Smooth muscle cell (in vitro differentiated cells): ENCODE measurements at regions not wholly inside any gene's neighbourhood (a gene's known extent, or its start where the extent isn't known, plus 50 kb on each side); places are given as distances from the start of the nearest gene placed in this dataset.
"Not testable (repeated sequence)": the region's sequence is repeated elsewhere in the genome, so short reads cannot be mapped to it uniquely, and the experiment has no call there.

Source experiments
- DNase-seq: peaks from one replicate; lab custom pipeline; 2025; ENCODE audit not compliant: unreplicated experiment; lab: John Stamatoyannopoulos, UW
- H2AFZ ChIP-seq: fragments of 200-600 bp; sonication (generic); 2 replicates; pipeline ENCODE4 v1.6.0; 2016; ENCODE audit warnings: antibody characterized with exemption, low read depth, mild to moderate bottlenecking
- H3F3A ChIP-seq: fragments of 200-600 bp; sonication (generic); 2 replicates; pipeline ENCODE4 v1.6.0; 2017; ENCODE audit warnings: antibody characterized with exemption, low read depth
- H3K27ac ChIP-seq: fragments of 200-600 bp; sonication (generic); 2 replicates; pipeline ENCODE4 v1.5.1; 2016; ENCODE audit warnings: low read depth, mild to moderate bottlenecking
- H3K27me3 ChIP-seq: fragments of 200-600 bp; sonication (generic); 2 replicates; pipeline ENCODE4 v1.6.1; 2016; ENCODE audit warnings: low read depth, mild to moderate bottlenecking
- H3K36me3 ChIP-seq: fragments of 200-600 bp; sonication (generic); 2 replicates; pipeline ENCODE4 v1.5.1; 2016; ENCODE audit warnings: low read depth
- H3K4me1 ChIP-seq: fragments of 200-600 bp; sonication (generic); 2 replicates; pipeline ENCODE4 v1.5.1; 2016; ENCODE audit warnings: low read depth
- H3K4me2 ChIP-seq: fragments of 200-600 bp; sonication (generic); 2 replicates; pipeline ENCODE4 v1.6.0; 2016; ENCODE audit warnings: mild to moderate bottlenecking
- H3K4me3 ChIP-seq: fragments of 200-600 bp; sonication (generic); 2 replicates; pipeline ENCODE4 v1.5.1; 2016; ENCODE audit warnings: mild to moderate bottlenecking
- H3K79me2 ChIP-seq: fragments of 200-600 bp; sonication (generic); 2 replicates; pipeline ENCODE4 v1.6.0; 2016; ENCODE audit warnings: low read depth, mild to moderate bottlenecking
- H3K9ac ChIP-seq: fragments of 200-600 bp; sonication (generic); 2 replicates; pipeline ENCODE4 v1.6.0; 2016; ENCODE audit warnings: low read depth
- H3K9me3 ChIP-seq: fragments of 200-600 bp; sonication (generic); replicated peaks from 2 replicates; pipeline ENCODE4 v1.5.1; 2016; ENCODE audit warnings: low read depth
- H4K20me1 ChIP-seq: fragments of 200-600 bp; sonication (generic); 2 replicates; pipeline ENCODE4 v1.6.0; 2016; ENCODE audit warnings: low read depth
- CTCF ChIP-seq: fragments of 200-600 bp; sonication (generic); IDR thresholded peaks from 2 replicates; pipeline ENCODE4 v1.5.1; 2017; ENCODE audit warnings: borderline replicate concordance, mild to moderate bottlenecking, antibody characterized with exemption; ENCODE audit not compliant: insufficient read depth, poor library complexity, severe bottlenecking
- WGBS: methylation state at CpG from one replicate; pipeline ENCODE4 v1.1.7; 2016; ENCODE audit warnings: low lambda C conversion rate; 5-methylcytosine and 5-hydroxymethylcytosine counted together

DNA sequence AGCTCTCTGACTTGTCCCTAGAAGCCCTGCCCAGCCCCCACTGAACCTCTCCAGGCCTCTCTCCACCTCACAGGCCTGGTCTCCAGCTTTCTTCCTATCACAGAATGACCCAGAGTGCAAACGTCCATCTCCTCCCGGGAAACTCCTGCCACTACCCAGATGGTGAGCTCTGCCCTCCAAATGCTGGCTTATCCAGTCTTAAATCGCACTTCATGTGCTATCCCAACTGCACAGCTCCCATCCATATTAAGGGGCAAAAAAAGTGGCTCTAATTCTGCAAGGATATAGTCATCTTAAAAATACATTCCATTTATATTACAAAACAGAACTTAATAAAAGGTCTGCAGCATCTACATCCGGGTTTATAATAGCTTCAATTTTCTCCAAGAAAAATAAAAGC is 70.8 kb upstream of the CDC42EP3 start:
- Histone ChIP-seq H3K9me3 (no peaks in the 10 kb centered on the region), H3K9ac (no peak overlapping the region), H3F3A (peaks cover 3% of the 10 kb centered on the region), H3K4me2 (no peak overlapping the region), H3K4me3 (no peak overlapping the region), H3K27me3 (no peaks in the 10 kb centered on the region), H2AFZ (no peak overlapping the region), H3K4me1 (peaks cover 9% of the 10 kb centered on the region), H3K79me2 (no peaks in the 10 kb centered on the region), H4K20me1 (no peaks in the 10 kb centered on the region), H3K36me3 (no peaks in the 10 kb centered on the region), H3K27ac (no peak overlapping the region)
- TF ChIP-seq CTCF = no peak
- 81% methylated on average over 4 of the region's 4 CpGs for WGBS
- no peak for DNase-seq

DNA sequence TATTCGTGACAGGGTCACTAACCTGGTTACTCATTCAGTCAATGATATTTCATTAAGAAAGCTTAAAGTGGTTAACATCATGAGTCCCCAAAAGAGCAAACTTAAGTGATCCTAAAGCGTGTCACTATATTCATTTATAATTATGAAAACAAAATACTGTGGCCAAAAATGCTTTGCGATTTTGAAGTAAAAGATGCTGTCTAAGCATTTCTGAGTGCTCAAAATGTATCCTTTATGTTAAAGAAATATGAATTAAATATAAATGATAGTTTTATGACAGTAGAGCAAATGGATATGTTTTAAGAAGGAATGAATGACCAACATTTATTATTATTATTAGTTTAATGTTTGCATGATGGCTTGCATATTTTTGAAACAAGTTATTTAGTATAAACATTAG is 72.6 kb upstream of the CDC42EP3 start:
- no peaks in the 10 kb centered on the region for H3K9me3 ChIP-seq
- DNase-seq = no peak
- TF ChIP-seq CTCF = no peak
- 97% methylated on average over 3 of the region's 3 CpGs for WGBS
- no peaks in the 10 kb centered on the region for H4K20me1 ChIP-seq
- peaks cover 3% of the 10 kb centered on the region for H3F3A ChIP-seq
- no peak overlapping the region for H3K9ac ChIP-seq
- H3K4me1 ChIP-seq = peaks cover 5% of the 10 kb centered on the region
- H3K36me3 ChIP-seq = no peaks in the 10 kb centered on the region
- H3K27ac ChIP-seq = no peak overlapping the region
- H2AFZ ChIP-seq = no peak overlapping the region
- H3K27me3 ChIP-seq = no peaks in the 10 kb centered on the region
- no peak overlapping the region for H3K4me3 ChIP-seq
- no peak overlapping the region for H3K4me2 ChIP-seq
- no peaks in the 10 kb centered on the region for H3K79me2 ChIP-seq

- H2AFZ ChIP-seq, H3K36me3 ChIP-seq, H3F3A ChIP-seq, H3K9ac ChIP-seq, H3K27me3 ChIP-seq, H3K4me2 ChIP-seq, H3K9me3 ChIP-seq, DNase-seq, H3K79me2 ChIP-seq, H3K4me1 ChIP-seq, H3K27ac ChIP-seq, H4K20me1 ChIP-seq, H3K4me3 ChIP-seq: not testable (repeated sequence)
Observed at GRCh38 chr2:37744961-37745360, 73.5 kb upstream of the CDC42EP3 start.

GRCh38 chr2:37746011-37746410 is 74.6 kb upstream of the CDC42EP3 start:
- DNase-seq, H3F3A ChIP-seq, H3K36me3 ChIP-seq, H3K27ac ChIP-seq, H3K9me3 ChIP-seq, H3K4me1 ChIP-seq, H3K27me3 ChIP-seq, H3K9ac ChIP-seq, H3K79me2 ChIP-seq, H4K20me1 ChIP-seq, H2AFZ ChIP-seq, H3K4me2 ChIP-seq, H3K4me3 ChIP-seq: not testable (repeated sequence)
- 89% methylated on average over 1 of the region's 1 CpG for WGBS

- H3K4me3 ChIP-seq = no peak overlapping the region
- H3K9me3 ChIP-seq = no peaks in the 10 kb centered on the region
- H3K36me3 ChIP-seq = no peaks in the 10 kb centered on the region
- H3F3A ChIP-seq = no peaks in the 10 kb centered on the region
- TF ChIP-seq CTCF = no peak
- H3K4me1 ChIP-seq = no peaks in the 10 kb centered on the region
- no peaks in the 10 kb centered on the region for H3K79me2 ChIP-seq
- H2AFZ ChIP-seq = no peak overlapping the region
- WGBS = 98% methylated on average over 3 of the region's 3 CpGs
- no peak overlapping the region for H3K9ac ChIP-seq
- no peaks in the 10 kb centered on the region for H4K20me1 ChIP-seq
- no peak overlapping the region for H3K27ac ChIP-seq
- no peak overlapping the region for H3K4me2 ChIP-seq
- no peaks in the 10 kb centered on the region for H3K27me3 ChIP-seq
- DNase-seq = no peak
Observed at GRCh38 chr2:37746883-37747282, 75.4 kb upstream of the CDC42EP3 start.
